Activated CD4-positive, alpha-beta T cell treated with anti-CD3 and anti-CD28 coated beads for 24 hours (primary cell): ENCODE measurements at regions not wholly inside any gene's neighbourhood (a gene's known extent, or its start where the extent isn't known, plus 50 kb on each side); places are given as distances from the start of the nearest gene placed in this dataset.
"Not testable (repeated sequence)": the region's sequence is repeated elsewhere in the genome, so short reads cannot be mapped to it uniquely, and the experiment has no call there.

ENCODE experiments used
- DNase-seq, 2 donors: peaks; one replicate each; pipeline ENCODE4 v3.0.0-alpha.2; 2020; ENCODE audit warnings: low read depth in 2 of 2

- no peak for DNase-seq
Observed at GRCh38 chr2:211144078-211144477, 587.7 kb downstream of the CPS1 start.

- no peak for DNase-seq
Observed at GRCh38 chr2:211144974-211145665, 588.7 kb downstream of the CPS1 start.

GRCh38 chr2:211149731-211150130 lies 593.3 kb downstream of the CPS1 start:
- no peak for DNase-seq

GRCh38 chr2:211157211-211157610 lies 600.8 kb downstream of the CPS1 start:
- no peak for DNase-seq

GRCh38 chr2:211157856-211158463 lies 601.6 kb downstream of the CPS1 start:
- peak; percentile 53 to 62 for DNase-seq

- no peak for DNase-seq
Observed at GRCh38 chr2:211159972-211160371, 603.6 kb downstream of the CPS1 start.

GRCh38 chr2:211161236-211161635 lies 604.8 kb downstream of the CPS1 start:
- DNase-seq = no peak

GRCh38 chr2:211162911-211163310 lies 606.5 kb downstream of the CPS1 start:
- no peak for DNase-seq

- DNase-seq = no peak
Observed at GRCh38 chr2:211170843-211171242, 614.4 kb downstream of the CPS1 start.

- DNase-seq = no peak
Observed at GRCh38 chr2:211174021-211174420, 617.6 kb downstream of the CPS1 start.

- no peak for DNase-seq
Observed at GRCh38 chr2:211174631-211175030, 618.2 kb downstream of the CPS1 start.

- no peak for DNase-seq
Observed at GRCh38 chr2:211175956-211176355, 619.6 kb downstream of the CPS1 start.

GRCh38 chr2:211176514-211177141 lies 620.2 kb downstream of the CPS1 start:
- DNase-seq = no peak

GRCh38 chr2:211181626-211182025 lies 625.2 kb downstream of the CPS1 start:
- no peak for DNase-seq

GRCh38 chr2:211187602-211188001 lies 631.2 kb downstream of the CPS1 start:
- DNase-seq = no peak

- DNase-seq = no peak
Observed at GRCh38 chr2:211203986-211204385, 647.6 kb downstream of the CPS1 start.

GRCh38 chr2:211204456-211204855 lies 648.1 kb downstream of the CPS1 start:
- no peak for DNase-seq

GRCh38 chr2:211204902-211205301 lies 648.5 kb downstream of the CPS1 start:
- DNase-seq = no peak

- no peak for DNase-seq
Observed at GRCh38 chr2:211205358-211205757, 649.0 kb downstream of the CPS1 start.

- DNase-seq = no peak
Observed at GRCh38 chr2:211205836-211206235, 649.4 kb downstream of the CPS1 start.

- DNase-seq = no peak
Observed at GRCh38 chr2:211216221-211216620, 659.8 kb downstream of the CPS1 start.

- not testable (repeated sequence) for DNase-seq
Observed at GRCh38 chr2:211219548-211219947, 663.1 kb downstream of the CPS1 start.

- DNase-seq = no peak
Observed at GRCh38 chr2:211225784-211226183, 669.4 kb downstream of the CPS1 start.
